Stimulated activated CD8-positive, alpha-beta memory T cell treated with anti-CD3 and anti-CD28 coated beads, Interleukin-7, amount 100 ng/mL, for 48 hours (primary cell): ENCODE measurements at regions not wholly inside any gene's neighbourhood (a gene's known extent, or its start where the extent isn't known, plus 50 kb on each side); places are given as distances from the start of the nearest gene placed in this dataset.

Source experiments
- DNase-seq, 2 donors: peaks; one replicate each; pipeline ENCODE4 v3.0.0-alpha.2; 2020; ENCODE audit warnings: low read depth in 1 of 2; ENCODE audit errors: extremely low read depth in 1 of 2

- no peak for DNase-seq
Observed at GRCh38 chr7:85733169-85733915, 546.5 kb upstream of the SEMA3D start.

GRCh38 chr7:85730012-85730411 lies 543.2 kb upstream of the SEMA3D start:
- no peak for DNase-seq

GRCh38 chr7:85725026-85725425 lies 538.2 kb upstream of the SEMA3D start:
- DNase-seq: no peak

- no peak for DNase-seq
Observed at GRCh38 chr7:85719981-85720953, 533.4 kb upstream of the SEMA3D start.

- DNase-seq: no peak
Observed at GRCh38 chr7:85716353-85716752, 529.5 kb upstream of the SEMA3D start.

- no peak for DNase-seq
Observed at GRCh38 chr7:85714951-85715350, 528.1 kb upstream of the SEMA3D start.

GRCh38 chr7:85714043-85714578 lies 527.3 kb upstream of the SEMA3D start:
- no peak for DNase-seq

- no peak for DNase-seq
Observed at GRCh38 chr7:85713171-85713570, 526.3 kb upstream of the SEMA3D start.

- no peak for DNase-seq
Observed at GRCh38 chr7:85711894-85712293, 525.0 kb upstream of the SEMA3D start.

- no peak for DNase-seq
Observed at GRCh38 chr7:85710960-85711359, 524.1 kb upstream of the SEMA3D start.

GRCh38 chr7:85708221-85708620 lies 521.4 kb upstream of the SEMA3D start:
- DNase-seq: no peak

- no peak for DNase-seq
Observed at GRCh38 chr7:85705076-85705475, 518.2 kb upstream of the SEMA3D start.

GRCh38 chr7:85703251-85704010 lies 516.6 kb upstream of the SEMA3D start:
- DNase-seq: no peak

GRCh38 chr7:85702348-85702747 lies 515.5 kb upstream of the SEMA3D start:
- DNase-seq: no peak

- DNase-seq: no peak
Observed at GRCh38 chr7:85699482-85699881, 512.6 kb upstream of the SEMA3D start.

GRCh38 chr7:85695533-85695932 lies 508.7 kb upstream of the SEMA3D start:
- DNase-seq: no peak

- DNase-seq: no peak
Observed at GRCh38 chr7:85695041-85695440, 508.2 kb upstream of the SEMA3D start.

GRCh38 chr7:85693326-85693725 lies 506.5 kb upstream of the SEMA3D start:
- DNase-seq: no peak

- no peak for DNase-seq
Observed at GRCh38 chr7:85688712-85689111, 501.9 kb upstream of the SEMA3D start.

GRCh38 chr7:85686401-85687181 lies 499.7 kb upstream of the SEMA3D start:
- DNase-seq: no peak
